ENCODE measurements at regions not wholly inside any gene's neighbourhood (a gene's known extent, or its start where the extent isn't known, plus 50 kb on each side); places are given as distances from the start of the nearest gene placed in this dataset.

GRCh38 chr1:37393173-37394120, 80.9 kb upstream of the ZC3H12A start:
- DNase-seq = no peak

GRCh38 chr1:37394574-37395464, 79.6 kb upstream of the ZC3H12A start:
- DNase-seq = no peak

GRCh38 chr1:37398096-37398495, 76.3 kb upstream of the ZC3H12A start:
- DNase-seq = no peak

GRCh38 chr1:37399205-37399604, 75.2 kb upstream of the ZC3H12A start:
- no peak for DNase-seq

- no peak for DNase-seq
Observed at GRCh38 chr1:37399830-37400464, 74.4 kb upstream of the ZC3H12A start.

- DNase-seq = no peak
Observed at GRCh38 chr1:37400466-37401225, 73.7 kb upstream of the ZC3H12A start.

GRCh38 chr1:37403166-37403565, 71.2 kb upstream of the ZC3H12A start:
- no peak for DNase-seq

- no peak for DNase-seq
Observed at GRCh38 chr1:37404711-37405110, 69.7 kb upstream of the ZC3H12A start.

- DNase-seq = no peak
Observed at GRCh38 chr1:37410105-37410504, 64.3 kb upstream of the ZC3H12A start.

- DNase-seq = no peak
Observed at GRCh38 chr1:37410815-37411214, 63.6 kb upstream of the ZC3H12A start.

- DNase-seq = no peak
Observed at GRCh38 chr1:37415611-37416244, 58.7 kb upstream of the ZC3H12A start.

- DNase-seq = no peak
Observed at GRCh38 chr1:37420456-37420855, 53.9 kb upstream of the ZC3H12A start.

- DNase-seq = no peak
Observed at GRCh38 chr1:37423810-37424209, 50.6 kb upstream of the ZC3H12A start.

GRCh38 chr1:37424523-37424922, 49.9 kb upstream of the ZC3H12A start:
- no peak for DNase-seq
